CD4-positive, alpha-beta T cell treated with Interleukin-21 for 1 hour (primary cell): ENCODE measurements at regions not wholly inside any gene's neighbourhood (a gene's known extent, or its start where the extent isn't known, plus 50 kb on each side); places are given as distances from the start of the nearest gene placed in this dataset.

Experiments used
- DNase-seq: peaks from one replicate; pipeline ENCODE4 v3.0.0-alpha.2; 2020

DNA sequence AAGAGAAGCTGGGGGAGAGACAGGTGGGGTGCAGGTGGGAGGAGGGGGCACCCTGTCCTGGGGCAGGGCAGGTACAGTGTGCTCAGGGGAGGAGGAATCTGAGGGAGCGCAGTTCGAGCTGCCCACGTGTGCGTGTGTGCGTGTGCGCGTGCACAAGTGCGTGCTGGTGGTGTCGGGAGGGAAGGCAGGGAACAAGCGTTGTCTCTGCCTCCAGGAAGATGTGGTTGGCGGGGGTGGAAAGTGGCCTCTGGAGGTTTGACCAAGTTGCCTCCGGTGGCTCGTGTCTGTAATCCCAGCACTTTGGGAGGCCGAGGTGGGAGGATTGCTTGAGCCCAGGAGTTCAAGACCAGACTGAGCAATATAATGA, 49.9 kb upstream of the THY1 start:
- DNase-seq = no peak
